Right renal pelvis (tissue), 4 donors: ENCODE measurements at regions not wholly inside any gene's neighbourhood (a gene's known extent, or its start where the extent isn't known, plus 50 kb on each side); places are given as distances from the start of the nearest gene placed in this dataset.
"Not testable (repeated sequence)": the region's sequence is repeated elsewhere in the genome, so short reads cannot be mapped to it uniquely, and the experiment has no call there.

ENCODE experiments used
- DNase-seq, 4 donors: peaks; one replicate each; pipeline ENCODE4 v3.0.0-alpha.2; 2013; ENCODE audit warnings: low read depth in 4 of 4, low spot score in 3 of 4, missing footprints in 1 of 4

GRCh38 chr3:90145094-90145860 is 1037.9 kb downstream of the EPHA3 start:
- no peak for DNase-seq

GRCh38 chr3:90180096-90180495 is 1072.7 kb downstream of the EPHA3 start:
- DNase-seq = no peak

- no peak for DNase-seq
Observed at GRCh38 chr3:90180543-90180942, 1073.1 kb downstream of the EPHA3 start.

- DNase-seq = peak in 2 of 4 donors; percentile 3 to 13
Observed at GRCh38 chr3:90182291-90182976, 1075.0 kb downstream of the EPHA3 start.

- DNase-seq = no peak
Observed at GRCh38 chr3:90184861-90185260, 1077.4 kb downstream of the EPHA3 start.

- DNase-seq = not testable (repeated sequence)
Observed at GRCh38 chr3:90197383-90197782, 1090.0 kb downstream of the EPHA3 start.

- DNase-seq = not testable (repeated sequence)
Observed at GRCh38 chr3:90202931-90203330, 1095.5 kb downstream of the EPHA3 start.

- DNase-seq = not testable (repeated sequence)
Observed at GRCh38 chr3:90206482-90206881, 1099.1 kb downstream of the EPHA3 start.

GRCh38 chr3:90207353-90208097 is 1100.1 kb downstream of the EPHA3 start:
- DNase-seq = not testable (repeated sequence)

- no peak for DNase-seq
Observed at GRCh38 chr3:90221900-90222299, 1114.5 kb downstream of the EPHA3 start.

GRCh38 chr3:90241481-90241880 is 1134.1 kb downstream of the EPHA3 start:
- no peak for DNase-seq

- DNase-seq = no peak
Observed at GRCh38 chr3:90253131-90253530, 1145.7 kb downstream of the EPHA3 start.

GRCh38 chr3:90261481-90262433 is 1154.3 kb downstream of the EPHA3 start:
- no peak for DNase-seq
